BLaER1 treated with 17β-estradiol and CSF1 and Interleukin-3, amounts not matched to agents 10 nM and 100 nM (cell line): ENCODE measurements at regions not wholly inside any gene's neighbourhood (a gene's known extent, or its start where the extent isn't known, plus 50 kb on each side); places are given as distances from the start of the nearest gene placed in this dataset.

Experiments
- H3K27ac ChIP-seq, 11 experiments: shearing (Covaris generic); formaldehyde crosslinking; 2 replicates each; pipeline ENCODE4 v1.8.1; 2022
- H3K27me3 ChIP-seq, 11 experiments: shearing (Covaris generic); formaldehyde crosslinking; 2 replicates each; pipeline ENCODE4 v1.8.1; 2022
- H3K36me3 ChIP-seq, 11 experiments: shearing (Covaris generic); formaldehyde crosslinking; 2 replicates each; pipeline ENCODE4 v1.8.1; 2022
- H3K4me1 ChIP-seq, 10 experiments: shearing (Covaris generic); formaldehyde crosslinking; 2 replicates each; pipeline ENCODE4 v1.8.1; 2022
- H3K4me2 ChIP-seq, 11 experiments: shearing (Covaris generic); formaldehyde crosslinking; 2 replicates each; pipeline ENCODE4 v1.8.1; 2022
- H3K4me3 ChIP-seq, 10 experiments: shearing (Covaris generic); formaldehyde crosslinking; 2 replicates each; pipeline ENCODE4 v1.8.1; 2022
- H3K9ac ChIP-seq, 11 experiments: shearing (Covaris generic); formaldehyde crosslinking; 2 replicates each; pipeline ENCODE4 v1.8.1; 2022
- H3K9me3 ChIP-seq, 11 experiments: shearing (Covaris generic); formaldehyde crosslinking; replicated peaks in 1 of 11; 2 replicates each; pipeline ENCODE4 v1.8.1; 2022
- H4K20me1 ChIP-seq, 11 experiments: shearing (Covaris generic); formaldehyde crosslinking; 2 replicates each; pipeline ENCODE4 v1.8.1; 2022
- Cebpa-rat ChIP-seq, 11 experiments: shearing (Covaris generic); IDR thresholded peaks; 2 replicates each; pipeline ENCODE4 v1.8.1; 2022

DNA sequence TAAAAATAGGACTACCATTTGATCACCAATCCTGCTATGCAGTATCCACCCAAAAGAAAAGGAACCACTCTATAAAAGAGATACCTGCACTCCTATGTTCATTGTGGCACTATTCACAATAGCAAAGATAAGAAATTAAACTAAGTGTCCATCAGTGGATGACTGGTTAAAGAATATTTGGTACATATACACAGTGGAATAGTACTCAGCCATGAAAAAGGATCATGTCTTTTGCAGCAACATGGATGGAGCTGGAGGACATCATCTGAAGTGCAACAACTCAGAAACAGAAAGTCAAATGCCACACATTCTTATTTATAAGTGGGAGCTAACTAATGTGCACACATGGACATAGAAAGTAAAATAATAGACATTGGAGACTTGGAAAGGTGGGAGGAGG lies 116.4 kb downstream of the PFKFB3 start:
- H3K4me2 ChIP-seq: no peak overlapping the region
- H3K27me3 ChIP-seq: no peaks in the 10 kb centered on the region
- no peak overlapping the region for H3K4me3 ChIP-seq
- H3K27ac ChIP-seq: no peak overlapping the region
- H3K9ac ChIP-seq: no peak overlapping the region
- H3K9me3 ChIP-seq: peaks cover 4 to 22% (median 14%) of the 10 kb centered on the region in 11 experiments; a peak in 10 of 22 replicates
- H3K36me3 ChIP-seq: peaks cover 0 to 32% (median 6%) of the 10 kb centered on the region in 11 experiments; a peak in 8 of 22 replicates
- no peaks in the 10 kb centered on the region for H4K20me1 ChIP-seq
- no peak for TF ChIP-seq Cebpa-rat (IDR thresholded peaks at IDR 0.05)
- H3K4me1 ChIP-seq: peaks cover 32 to 42% (median 38%) of the 10 kb centered on the region in 10 experiments

- Histone ChIP-seq H3K4me3 (no peak overlapping the region), H3K4me1 (peaks cover 19 to 29% (median 26%) of the 10 kb centered on the region in 10 experiments), H3K27ac (peak overlapping the region in 2 of 11 experiments; percentile 1 to 37; a peak in 1 of 22 replicates), H3K9ac (no peak overlapping the region), H3K9me3 (peaks cover 4 to 22% (median 14%) of the 10 kb centered on the region in 11 experiments; a peak in 10 of 22 replicates), H3K4me2 (peak overlapping the region; percentile 17 to 80 (median 52); a peak in 20 of 22 replicates), H3K27me3 (no peaks in the 10 kb centered on the region), H4K20me1 (no peaks in the 10 kb centered on the region), H3K36me3 (peaks cover 0 to 32% (median 6%) of the 10 kb centered on the region in 11 experiments; a peak in 8 of 22 replicates)
- TF ChIP-seq Cebpa-rat (IDR thresholded peaks at IDR 0.05): no peak
These were observed 117.7 kb downstream of the PFKFB3 start for GRCh38 chr10:6320320-6321010.

DNA sequence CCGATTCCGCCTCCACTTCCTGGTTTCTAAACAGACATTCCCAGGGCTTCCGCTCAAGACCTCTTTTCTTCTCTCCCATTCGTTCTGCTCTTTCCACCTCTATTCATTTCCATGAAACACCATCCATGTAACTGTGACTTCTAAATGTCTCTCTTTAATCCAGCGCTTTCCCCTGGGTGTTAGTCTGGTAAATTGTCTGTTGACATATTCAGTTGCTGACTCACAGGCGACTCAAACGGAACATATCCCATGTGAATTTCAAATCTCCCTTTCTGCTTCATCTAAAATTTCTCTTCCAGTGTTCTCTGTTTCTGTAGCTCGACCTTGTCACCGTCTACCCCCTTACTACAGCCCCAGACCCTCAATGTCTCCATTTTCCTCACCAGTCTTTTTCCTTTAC lies 119.1 kb downstream of the PFKFB3 start:
- H3K27me3 ChIP-seq: no peaks in the 10 kb centered on the region
- H3K9me3 ChIP-seq: peaks cover 4 to 22% (median 14%) of the 10 kb centered on the region in 11 experiments; a peak in 10 of 22 replicates
- H3K4me3 ChIP-seq: no peak overlapping the region
- TF ChIP-seq Cebpa-rat (IDR thresholded peaks at IDR 0.05): no peak
- no peaks in the 10 kb centered on the region for H4K20me1 ChIP-seq
- peak overlapping the region; percentile 14 to 80 (median 32); a peak in 17 of 22 replicates for H3K4me2 ChIP-seq
- H3K9ac ChIP-seq: no peak overlapping the region
- H3K36me3 ChIP-seq: peaks cover 0 to 33% (median 6%) of the 10 kb centered on the region in 11 experiments; a peak in 9 of 22 replicates
- peak overlapping the region in 2 of 11 experiments; percentile 2 to 26; a peak in 1 of 22 replicates for H3K27ac ChIP-seq
- H3K4me1 ChIP-seq: peaks cover 17 to 27% (median 24%) of the 10 kb centered on the region in 10 experiments

DNA sequence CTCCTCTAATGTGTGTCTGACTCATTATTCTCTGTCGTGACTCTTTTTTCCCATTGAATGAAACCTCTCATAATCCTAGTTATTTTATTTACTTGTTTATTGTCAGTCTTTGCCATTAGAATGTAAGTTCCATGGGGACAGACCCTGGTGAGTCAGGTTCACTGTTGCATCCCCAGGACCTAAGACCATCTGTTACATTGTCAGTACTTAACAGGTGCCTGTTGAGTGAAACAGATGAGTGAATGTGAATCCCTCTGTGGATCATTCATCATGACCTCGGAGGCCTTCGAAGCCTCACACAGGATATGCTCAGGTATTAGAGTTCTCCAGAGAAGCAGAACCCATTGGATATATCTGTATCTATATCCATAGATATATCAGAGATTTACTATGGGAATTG lies 120.1 kb downstream of the PFKFB3 start:
- Histone ChIP-seq H3K36me3 (peaks cover 0 to 35% (median 9%) of the 10 kb centered on the region in 11 experiments; a peak in 9 of 22 replicates), H4K20me1 (no peaks in the 10 kb centered on the region), H3K27me3 (no peaks in the 10 kb centered on the region), H3K9me3 (peaks cover 4 to 22% (median 14%) of the 10 kb centered on the region in 11 experiments; a peak in 10 of 22 replicates), H3K4me3 (no peak overlapping the region), H3K4me1 (peaks cover 21 to 36% (median 25%) of the 10 kb centered on the region in 10 experiments), H3K9ac (no peak overlapping the region), H3K4me2 (no peak overlapping the region), H3K27ac (no peak overlapping the region)
- TF ChIP-seq Cebpa-rat (IDR thresholded peaks at IDR 0.05): no peak

GRCh38 chr10:6327961-6328698 lies 125.4 kb downstream of the PFKFB3 start:
- peak overlapping the region in 3 of 11 experiments; percentile 16 to 57 (median 45); a peak in 2 of 22 replicates for H3K9ac ChIP-seq
- H3K27ac ChIP-seq: peak overlapping the region in 6 of 11 experiments; percentile 20 to 77 (median 52); a peak in 11 of 22 replicates

DNA sequence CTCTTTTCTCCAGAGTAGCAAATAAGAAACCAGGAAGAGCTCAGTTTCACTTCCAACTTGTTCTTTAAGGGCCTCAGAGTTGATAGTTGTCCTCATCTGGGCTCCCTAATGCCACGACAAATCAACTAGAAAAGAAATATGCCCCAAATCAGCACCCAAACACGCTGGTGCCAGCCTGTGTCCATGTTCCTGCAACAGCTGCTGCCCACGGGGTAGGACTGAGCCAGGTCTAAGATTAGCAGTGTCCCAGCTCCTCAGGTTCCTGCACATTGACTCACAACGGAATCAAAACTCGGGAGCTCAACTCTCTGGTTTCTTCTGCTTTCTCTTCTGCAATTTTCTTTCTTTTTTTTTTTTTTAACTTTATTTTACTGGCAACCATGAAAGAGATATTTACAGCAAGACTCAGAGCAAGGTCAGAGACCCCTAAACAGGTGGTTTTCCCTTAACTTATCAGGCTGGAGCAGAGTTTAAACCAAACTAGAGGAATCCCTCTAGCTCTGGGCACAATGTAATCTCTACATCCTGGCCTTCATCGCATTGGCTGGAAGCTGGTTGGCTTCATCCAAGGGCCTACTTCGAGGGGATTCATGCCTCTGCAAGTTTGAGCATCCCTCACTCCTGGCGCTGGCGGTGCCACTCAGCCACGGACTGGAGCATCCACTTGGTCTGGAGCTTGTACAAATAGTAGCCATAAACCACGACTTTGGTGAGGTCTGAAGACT lies 126.1 kb downstream of the PFKFB3 start:
- H3K27me3 ChIP-seq: no peaks in the 10 kb centered on the region
- peaks cover 0 to 46% (median 16%) of the 10 kb centered on the region in 11 experiments; a peak in 12 of 22 replicates for H3K36me3 ChIP-seq
- no peak overlapping the region for H3K4me3 ChIP-seq
- H3K27ac ChIP-seq: peak overlapping the region in 6 of 11 experiments; percentile 20 to 77 (median 52); a peak in 11 of 22 replicates
- H3K9me3 ChIP-seq: peaks cover 19 to 45% (median 37%) of the 10 kb centered on the region in 11 experiments
- H3K4me1 ChIP-seq: peaks cover 0 to 42% (median 6%) of the 10 kb centered on the region in 10 experiments; a peak in 11 of 20 replicates
- no peaks in the 10 kb centered on the region for H4K20me1 ChIP-seq
- H3K9ac ChIP-seq: peak overlapping the region in 3 of 11 experiments; percentile 16 to 57 (median 45); a peak in 3 of 22 replicates
- peak overlapping the region in 5 of 11 experiments; percentile 38 to 87 (median 67); a peak in 10 of 22 replicates for H3K4me2 ChIP-seq
- no peak for TF ChIP-seq Cebpa-rat (IDR thresholded peaks at IDR 0.05)

More at GRCh38 chr10:6327961-6328698, 125.4 kb downstream of the PFKFB3 start:
- H3K4me2 ChIP-seq: peak overlapping the region in 4 of 11 experiments; percentile 29 to 87 (median 76); a peak in 8 of 22 replicates
- H3K4me3 ChIP-seq: no peak overlapping the region
- H3K4me1 ChIP-seq: peaks cover 0 to 42% (median 6%) of the 10 kb centered on the region in 10 experiments; a peak in 11 of 20 replicates
- no peaks in the 10 kb centered on the region for H4K20me1 ChIP-seq
- peaks cover 11 to 43% (median 35%) of the 10 kb centered on the region in 11 experiments for H3K9me3 ChIP-seq
- H3K36me3 ChIP-seq: peaks cover 0 to 45% (median 10%) of the 10 kb centered on the region in 11 experiments; a peak in 12 of 22 replicates
- 0 out of 22 replicates have a peak, but pooled peaks of 1 of the 11 experiments have one; percentile 14 for TF ChIP-seq Cebpa-rat (IDR thresholded peaks at IDR 0.05)
- no peaks in the 10 kb centered on the region for H3K27me3 ChIP-seq

DNA sequence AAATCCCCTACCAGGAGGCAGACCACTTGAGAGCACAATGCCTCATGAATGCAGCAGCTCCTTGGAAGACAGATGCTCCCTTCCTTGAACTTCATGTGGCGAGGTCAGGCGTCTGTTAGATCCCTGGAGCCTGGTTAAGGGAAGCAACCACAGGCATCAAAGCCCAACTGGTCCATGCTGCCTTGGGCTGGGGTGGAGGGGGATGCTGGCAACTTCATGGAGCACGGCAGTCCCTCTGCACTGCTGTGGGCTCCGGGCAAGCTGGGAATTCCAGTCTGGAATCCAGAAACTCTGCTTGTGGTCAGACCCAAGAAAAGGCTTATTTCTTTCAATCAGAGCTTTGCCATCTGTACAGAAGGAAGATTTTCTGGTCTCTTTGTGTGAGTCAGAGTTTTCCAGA lies 130.4 kb downstream of the PFKFB3 start:
- no peak overlapping the region for H3K4me2 ChIP-seq
- H4K20me1 ChIP-seq: no peaks in the 10 kb centered on the region
- H3K4me3 ChIP-seq: no peak overlapping the region
- H3K27me3 ChIP-seq: no peaks in the 10 kb centered on the region
- TF ChIP-seq Cebpa-rat (IDR thresholded peaks at IDR 0.05): no peak
- H3K36me3 ChIP-seq: peaks cover 0 to 45% (median 15%) of the 10 kb centered on the region in 11 experiments; a peak in 12 of 22 replicates
- H3K9ac ChIP-seq: no peak overlapping the region
- H3K27ac ChIP-seq: no peak overlapping the region
- peaks cover 22 to 52% (median 45%) of the 10 kb centered on the region in 11 experiments for H3K9me3 ChIP-seq
- peaks cover 0 to 32% (median 8%) of the 10 kb centered on the region in 10 experiments; a peak in 11 of 20 replicates for H3K4me1 ChIP-seq

DNA sequence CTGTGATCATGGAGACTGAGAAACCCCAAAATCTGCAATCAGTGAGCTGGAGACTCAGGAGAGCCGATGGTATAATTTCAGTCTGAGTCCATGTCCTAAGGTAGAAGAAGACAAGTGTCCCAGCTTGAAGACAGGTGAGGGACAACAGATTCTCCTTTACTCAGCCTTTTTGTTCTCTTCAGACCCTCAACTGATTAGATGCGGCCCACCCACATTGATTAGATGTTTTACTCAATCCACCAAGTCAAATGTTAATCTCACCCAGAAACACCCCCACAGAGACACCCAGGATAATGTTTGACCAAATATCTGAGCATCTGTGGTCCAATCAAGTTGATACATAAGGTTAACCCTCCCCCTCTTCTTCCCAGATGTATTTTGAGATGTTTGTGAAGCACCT lies 131.2 kb downstream of the PFKFB3 start:
- Histone ChIP-seq H3K36me3 (peaks cover 0 to 45% (median 15%) of the 10 kb centered on the region in 11 experiments; a peak in 12 of 22 replicates), H3K27ac (no peak overlapping the region), H3K9me3 (peaks cover 22 to 52% (median 45%) of the 10 kb centered on the region in 11 experiments), H3K27me3 (no peaks in the 10 kb centered on the region), H3K4me1 (peaks cover 0 to 23% (median 4%) of the 10 kb centered on the region in 10 experiments; a peak in 11 of 20 replicates), H3K4me2 (no peak overlapping the region), H3K4me3 (no peak overlapping the region), H4K20me1 (no peaks in the 10 kb centered on the region), H3K9ac (no peak overlapping the region)
- no peak for TF ChIP-seq Cebpa-rat (IDR thresholded peaks at IDR 0.05)
